ENCODE measurements at regions not wholly inside any gene's neighbourhood (a gene's known extent, or its start where the extent isn't known, plus 50 kb on each side); places are given as distances from the start of the nearest gene placed in this dataset.
"Not testable (repeated sequence)": the region's sequence is repeated elsewhere in the genome, so short reads cannot be mapped to it uniquely, and the experiment has no call there.

DNA sequence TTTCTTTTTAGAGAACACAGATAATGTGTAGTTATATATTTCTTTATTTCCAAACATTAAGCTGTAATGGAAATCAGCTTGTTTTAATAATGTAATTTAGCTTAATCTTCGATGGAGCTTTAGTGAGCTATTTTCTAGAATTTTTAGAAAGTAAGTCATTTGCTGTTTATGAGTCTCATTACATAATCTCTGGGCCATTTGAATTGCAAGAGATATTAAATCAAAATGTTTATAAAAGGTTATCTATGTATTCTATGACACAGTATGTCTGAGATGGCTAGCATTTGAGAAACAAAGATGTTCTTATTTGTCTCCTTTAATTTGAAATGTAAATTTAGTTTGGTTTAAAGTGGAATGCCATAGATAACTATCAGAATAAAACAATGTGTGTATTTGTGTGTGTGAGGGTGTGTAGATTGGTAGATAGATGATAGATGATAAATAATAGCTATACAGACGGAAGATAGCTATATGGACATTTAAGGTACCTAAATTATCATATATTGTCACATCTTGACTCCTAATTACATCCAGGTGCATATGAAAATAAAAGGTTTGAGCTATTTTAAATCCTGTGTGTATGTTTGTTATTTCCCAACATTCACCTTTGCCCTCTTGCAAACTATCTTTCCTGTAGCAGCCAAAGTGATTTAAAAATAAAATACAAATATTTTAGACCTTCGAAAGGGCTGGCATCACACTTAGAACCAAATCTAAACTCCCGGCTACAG is 478.0 kb upstream of the KLF6 start:
- no peak for DNase-seq (ENCODE audit: low read depth)

DNA sequence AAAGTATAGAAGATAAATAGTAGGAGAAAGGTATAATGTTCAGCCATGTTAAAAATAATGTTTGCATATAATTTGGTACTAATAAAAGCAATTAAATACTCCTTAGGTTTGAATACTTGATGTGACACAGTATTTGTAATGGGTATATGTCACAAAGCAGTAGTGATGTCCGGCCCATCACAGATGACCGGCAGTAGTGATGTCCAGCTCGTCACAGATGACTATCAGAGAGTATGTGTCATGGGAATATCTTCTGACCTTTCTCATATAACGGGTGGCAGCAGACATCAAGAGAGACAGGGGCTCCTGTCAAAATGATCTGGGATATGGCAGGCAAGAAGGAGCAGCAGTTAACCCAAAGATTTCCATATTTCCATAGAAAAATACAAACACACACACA is 477.4 kb upstream of the KLF6 start:
- DNase-seq (ENCODE audit: low read depth), result no peak

DNA sequence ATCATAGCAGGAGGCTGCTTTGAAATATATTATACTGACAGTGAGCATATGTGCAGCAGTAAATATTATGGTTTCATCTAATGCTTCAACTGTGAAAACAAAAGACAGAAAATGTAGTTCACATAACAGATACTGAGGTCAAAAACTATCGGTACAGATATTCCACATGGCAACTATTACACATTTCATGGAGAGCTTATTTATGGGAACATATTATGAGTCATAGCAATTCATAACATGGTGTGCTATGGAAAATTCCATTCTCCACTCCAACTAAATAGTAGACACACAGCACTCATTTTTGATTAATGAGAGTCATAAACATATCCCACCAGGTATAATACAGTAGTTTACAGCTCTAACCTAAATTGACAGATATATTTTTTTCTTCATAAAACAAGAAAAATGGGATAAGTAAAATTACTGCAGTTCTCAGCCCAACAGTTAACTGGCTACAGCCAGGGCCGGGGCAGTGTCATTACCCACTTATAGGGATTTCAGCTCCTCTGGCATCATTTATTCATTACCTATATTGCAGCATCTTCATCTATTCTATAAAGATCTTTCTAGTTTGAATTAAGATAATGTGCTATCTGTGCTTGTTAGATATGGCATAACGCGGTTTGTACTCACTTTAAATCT is 475.6 kb upstream of the KLF6 start:
- DNase-seq (ENCODE audit: low read depth), result no peak

GRCh38 chr10:4257939-4258465 is 473.0 kb upstream of the KLF6 start:
- no peak for DNase-seq (ENCODE audit: low read depth)

DNA sequence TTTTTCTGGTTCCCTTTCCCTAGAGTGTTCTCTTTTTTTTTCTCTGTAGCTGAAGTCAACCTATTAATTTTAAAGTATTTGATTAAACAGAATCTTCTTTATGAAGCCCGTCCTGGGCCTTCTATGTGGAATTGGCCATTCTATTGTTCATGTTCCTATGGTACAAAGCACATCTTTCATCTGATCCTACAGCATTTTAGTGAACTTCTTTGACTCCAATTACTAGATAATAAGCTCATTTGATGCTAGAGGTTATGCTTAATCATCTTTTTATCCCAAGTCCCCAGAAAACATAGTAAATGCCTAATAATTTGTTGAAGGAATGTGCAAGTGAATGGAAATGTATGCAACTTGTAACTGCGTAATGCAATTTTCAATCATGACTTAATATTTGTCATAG is 472.0 kb upstream of the KLF6 start:
- no peak for DNase-seq (ENCODE audit: low read depth)

- DNase-seq (ENCODE audit: low read depth), result no peak
Observed at GRCh38 chr10:4255751-4256150, 470.7 kb upstream of the KLF6 start.

- no peak for DNase-seq (ENCODE audit: low read depth)
Observed at GRCh38 chr10:4254101-4254994, 469.3 kb upstream of the KLF6 start.

DNA sequence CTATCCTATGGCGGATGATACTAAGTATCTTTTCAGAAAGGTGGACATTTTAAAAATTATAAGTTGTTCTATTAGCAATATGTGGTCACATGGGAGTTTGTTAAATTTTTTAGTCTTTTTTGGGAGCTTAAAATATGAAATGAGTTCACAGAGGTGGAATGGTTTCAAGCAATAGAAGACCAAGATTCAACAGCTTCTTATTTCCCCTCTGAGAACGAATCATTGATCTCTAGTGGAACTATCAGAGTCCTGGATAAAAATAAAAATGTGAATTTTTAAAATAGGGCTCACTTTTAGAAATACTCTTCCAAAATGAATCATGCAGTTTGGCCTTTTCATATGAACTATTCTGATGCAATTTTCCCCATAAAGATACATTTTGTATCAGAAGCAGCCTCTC is 467.7 kb upstream of the KLF6 start:
- DNase-seq (ENCODE audit: low read depth), result no peak

DNA sequence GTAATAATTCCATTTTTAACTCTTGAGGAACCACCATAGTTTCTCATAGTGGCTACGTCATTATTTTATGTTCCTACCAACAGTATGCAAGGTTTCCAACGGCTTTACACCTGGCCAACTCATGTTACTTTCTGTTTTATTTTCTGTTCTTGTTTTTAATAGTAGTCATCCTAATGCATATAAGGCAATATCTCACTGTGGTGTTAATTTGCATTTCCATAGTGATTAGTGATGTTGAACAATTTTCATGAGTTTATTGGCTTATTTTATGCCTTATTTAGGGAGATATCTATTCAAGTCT is 465.5 kb upstream of the KLF6 start:
- no peak for DNase-seq (ENCODE audit: low read depth)

DNA sequence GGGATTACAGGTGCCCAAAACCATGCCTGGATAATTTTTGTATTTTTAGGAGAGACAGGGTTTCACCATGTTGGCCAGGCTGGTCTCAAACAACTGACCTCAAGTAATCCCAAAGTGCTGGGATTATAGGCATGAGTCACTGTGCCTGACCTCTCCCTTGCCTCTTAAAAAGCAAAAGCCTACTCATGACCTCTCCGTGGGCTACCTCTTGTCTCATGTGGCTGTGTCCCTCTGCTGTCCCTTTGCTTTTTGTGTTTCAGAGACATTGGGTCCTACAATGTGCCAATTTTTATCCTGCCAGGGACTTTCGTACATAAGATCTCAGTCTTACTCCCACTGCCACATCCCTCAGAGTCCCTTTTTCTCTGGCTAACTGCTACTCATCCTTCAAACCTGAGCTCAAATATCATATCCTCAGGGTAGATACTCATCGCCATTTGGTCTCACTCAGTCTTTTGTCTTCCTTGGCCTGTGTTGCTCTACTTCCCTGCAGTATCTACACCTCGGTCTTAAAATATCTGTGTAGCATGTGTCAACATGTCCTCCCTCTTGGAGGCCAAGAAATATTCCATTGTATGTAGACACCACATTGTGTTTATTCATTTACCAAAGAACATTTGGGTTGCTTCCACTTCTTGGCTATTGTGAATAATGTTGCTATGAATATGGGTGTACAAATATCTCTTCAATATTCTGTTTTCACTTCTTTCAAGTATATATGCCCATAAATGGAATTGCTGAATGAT is 465.0 kb upstream of the KLF6 start:
- no peak for DNase-seq (ENCODE audit: low read depth)

DNA sequence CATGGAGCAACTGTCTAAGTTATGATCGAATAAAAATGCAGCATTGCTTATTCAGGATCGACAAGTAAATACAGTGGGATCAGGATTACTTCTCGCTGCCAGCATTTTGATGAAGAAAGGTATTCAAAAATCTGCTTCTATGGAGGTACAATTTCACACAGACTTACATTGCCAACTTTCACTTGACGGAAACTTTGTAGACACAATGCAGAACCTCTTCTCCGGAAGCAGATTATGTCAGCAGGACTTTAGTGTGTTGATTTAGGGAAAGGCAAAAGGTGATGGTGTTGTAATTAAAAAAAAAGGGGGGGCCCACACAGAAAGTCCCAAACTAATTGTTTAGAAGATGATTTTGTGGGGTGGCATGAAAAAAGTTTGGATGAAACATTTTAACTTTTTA is 462.4 kb upstream of the KLF6 start:
- no peak for DNase-seq (ENCODE audit: low read depth)

DNA sequence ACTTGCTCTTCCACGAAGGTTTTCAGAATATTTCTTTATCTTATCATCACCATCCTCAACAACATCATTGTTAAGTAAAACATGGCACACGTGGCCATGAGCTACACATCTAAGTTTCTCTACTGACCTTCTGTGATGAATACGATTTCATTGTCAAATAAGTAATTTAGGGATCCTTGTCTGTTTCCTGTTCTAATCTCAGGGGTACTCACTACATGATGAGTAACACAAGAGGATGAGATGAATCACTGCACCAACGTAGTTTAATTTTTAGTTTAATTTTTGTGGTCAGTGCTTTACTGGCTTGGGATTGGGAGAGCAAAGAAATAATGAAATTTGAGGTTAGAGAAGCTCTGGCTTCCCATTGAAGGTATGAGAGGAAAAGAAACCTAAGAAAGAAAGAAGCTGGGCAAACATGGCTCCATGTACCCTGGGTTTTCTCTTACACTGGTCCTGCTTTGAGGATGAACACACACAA is 461.9 kb upstream of the KLF6 start:
- no peak for DNase-seq (ENCODE audit: low read depth)

GRCh38 chr10:4243651-4244050 is 458.6 kb upstream of the KLF6 start:
- DNase-seq (ENCODE audit: low read depth), result no peak

DNA sequence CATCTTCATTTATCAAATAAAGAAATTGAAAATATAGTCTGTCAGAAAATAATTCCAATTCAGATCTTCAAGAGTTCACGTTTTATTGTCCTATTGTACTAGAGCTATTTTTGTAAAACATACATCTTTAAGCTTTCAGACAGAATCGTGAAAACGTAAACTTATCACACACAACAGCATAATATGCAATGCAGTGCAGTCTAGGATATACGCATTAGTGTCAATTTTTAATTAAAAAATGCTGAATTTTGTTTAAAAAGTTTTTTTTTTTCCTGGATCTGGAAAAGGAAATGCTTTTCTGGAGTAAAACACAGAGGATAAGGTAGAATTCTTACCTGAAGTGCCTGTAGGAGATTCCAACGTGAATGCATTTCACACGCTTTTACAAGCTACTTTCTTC is 458.2 kb upstream of the KLF6 start:
- DNase-seq (ENCODE audit: low read depth), result no peak

GRCh38 chr10:4242561-4243035 is 457.6 kb upstream of the KLF6 start:
- DNase-seq (ENCODE audit: low read depth), result no peak

GRCh38 chr10:4241724-4242345 is 456.8 kb upstream of the KLF6 start:
- no peak for DNase-seq (ENCODE audit: low read depth)

- no peak for DNase-seq (ENCODE audit: low read depth)
Observed at GRCh38 chr10:4240608-4241197, 455.7 kb upstream of the KLF6 start.

DNA sequence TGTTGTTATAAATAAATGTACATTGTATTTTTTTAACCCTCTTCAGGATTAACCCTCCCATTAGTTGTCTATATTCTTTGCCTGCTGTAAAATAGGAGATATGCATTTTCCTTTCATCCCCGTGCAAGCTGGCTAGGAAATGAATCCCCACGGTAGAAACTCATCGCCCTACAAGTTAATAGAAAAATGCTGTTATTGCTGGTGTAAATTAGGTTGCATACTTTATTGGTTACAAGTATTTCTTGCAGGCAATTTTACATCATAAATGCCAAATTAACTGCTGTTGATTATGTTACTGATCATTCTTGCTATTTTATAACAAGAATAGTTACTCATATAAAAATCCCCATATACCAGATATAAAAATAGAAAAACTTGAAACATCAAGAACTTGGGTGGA is 454.2 kb upstream of the KLF6 start:
- no peak for DNase-seq (ENCODE audit: low read depth)

- DNase-seq (ENCODE audit: low read depth), result not testable (repeated sequence)
Observed at GRCh38 chr10:4236905-4237304, 451.9 kb upstream of the KLF6 start.

DNA sequence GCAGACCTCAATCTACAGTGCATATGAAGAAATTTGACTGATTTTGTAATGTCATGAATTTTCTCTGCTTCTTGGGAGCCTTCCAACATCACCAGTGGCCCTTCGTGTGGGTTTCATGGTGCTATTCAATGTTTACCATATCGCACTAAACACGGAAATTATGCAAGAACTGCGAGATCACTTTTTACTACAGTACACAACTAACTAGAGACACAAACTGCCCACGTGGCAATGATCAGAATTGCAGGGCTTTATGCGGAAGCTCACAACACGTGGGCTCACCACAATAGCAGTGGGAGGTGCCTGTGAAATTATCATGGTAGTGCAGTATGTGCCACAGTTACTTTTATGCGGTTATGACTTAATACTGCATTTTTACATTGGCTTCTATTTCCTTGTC is 449.7 kb upstream of the KLF6 start:
- DNase-seq (ENCODE audit: low read depth), result peak; percentile 6

GRCh38 chr10:4231439-4231838 is 446.4 kb upstream of the KLF6 start:
- no peak for DNase-seq (ENCODE audit: low read depth)

Measured in T-helper 22 cell (primary cell).